Right lobe of liver (tissue), 4 donors: ENCODE measurements at regions not wholly inside any gene's neighbourhood (a gene's known extent, or its start where the extent isn't known, plus 50 kb on each side); places are given as distances from the start of the nearest gene placed in this dataset.

Experiments
- POLR2A ChIP-seq: fragments of 450-650 bp; IDR thresholded peaks from one replicate; pipeline ENCODE4 v1.6.1; 2017; ENCODE audit warnings: antibody characterized with exemption, mild to moderate bottlenecking
- TF ChIP-seq, protein P1 (sequence below), 4 donors: fragments of 200-600 bp in 3 of 4; fragments of 450-650 bp in 1 of 4; IDR thresholded peaks; one replicate each; pipeline versions ENCODE4 v1.5.1 to v1.8.0; 2016 to 2022; ENCODE audit warnings: antibody characterized with exemption in 4 of 4, mild to moderate bottlenecking in 2 of 4
- donor health status: DM: no; HTN: no; CAD: no.
- donor health status: DM: no; HTN: no; CAD: no.
- donor health status: DM: no; HTN: yes; CAD: no.

DNA sequence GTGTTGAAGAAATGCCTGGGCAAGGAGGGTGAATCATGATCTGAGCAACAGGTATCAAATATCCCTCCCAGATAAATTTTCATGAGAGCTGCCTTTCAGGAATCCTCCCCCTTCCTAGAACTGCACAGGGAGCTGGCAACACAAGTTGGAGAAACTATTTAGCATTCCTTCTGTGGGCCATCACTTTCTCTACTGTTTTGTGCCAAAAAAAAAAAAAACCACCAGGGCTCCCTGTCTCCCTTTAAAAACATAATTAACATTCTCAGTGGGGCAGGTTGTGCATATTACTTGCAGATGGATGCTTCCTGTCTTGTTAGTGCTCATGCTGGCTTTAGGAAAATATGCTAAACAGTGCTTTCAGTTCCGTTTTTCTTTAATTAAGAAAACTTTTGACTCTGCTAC, 234.9 kb upstream of the LMCD1 start:
- TF ChIP-seq, protein P1, sequence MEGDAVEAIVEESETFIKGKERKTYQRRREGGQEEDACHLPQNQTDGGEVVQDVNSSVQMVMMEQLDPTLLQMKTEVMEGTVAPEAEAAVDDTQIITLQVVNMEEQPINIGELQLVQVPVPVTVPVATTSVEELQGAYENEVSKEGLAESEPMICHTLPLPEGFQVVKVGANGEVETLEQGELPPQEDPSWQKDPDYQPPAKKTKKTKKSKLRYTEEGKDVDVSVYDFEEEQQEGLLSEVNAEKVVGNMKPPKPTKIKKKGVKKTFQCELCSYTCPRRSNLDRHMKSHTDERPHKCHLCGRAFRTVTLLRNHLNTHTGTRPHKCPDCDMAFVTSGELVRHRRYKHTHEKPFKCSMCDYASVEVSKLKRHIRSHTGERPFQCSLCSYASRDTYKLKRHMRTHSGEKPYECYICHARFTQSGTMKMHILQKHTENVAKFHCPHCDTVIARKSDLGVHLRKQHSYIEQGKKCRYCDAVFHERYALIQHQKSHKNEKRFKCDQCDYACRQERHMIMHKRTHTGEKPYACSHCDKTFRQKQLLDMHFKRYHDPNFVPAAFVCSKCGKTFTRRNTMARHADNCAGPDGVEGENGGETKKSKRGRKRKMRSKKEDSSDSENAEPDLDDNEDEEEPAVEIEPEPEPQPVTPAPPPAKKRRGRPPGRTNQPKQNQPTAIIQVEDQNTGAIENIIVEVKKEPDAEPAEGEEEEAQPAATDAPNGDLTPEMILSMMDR (IDR thresholded peaks at IDR 0.05) = no peak
- no peak for TF ChIP-seq POLR2A
